Prostate gland (tissue), 2 donors: ENCODE measurements at regions not wholly inside any gene's neighbourhood (a gene's known extent, or its start where the extent isn't known, plus 50 kb on each side); places are given as distances from the start of the nearest gene placed in this dataset.

Experiments used
- POLR2A ChIP-seq: fragments of 450-650 bp; IDR thresholded peaks from one replicate; pipeline ENCODE4 v1.6.1; 2016; ENCODE audit warnings: antibody characterized with exemption, mild to moderate bottlenecking
- POLR2AphosphoS5 ChIP-seq: sonication (generic); formaldehyde crosslinking; IDR thresholded peaks from one replicate; pipeline ENCODE4 v1.6.1; 2017; ENCODE audit warnings: antibody characterized with exemption
- TF ChIP-seq, protein P1 (sequence below), 4 experiments: fragments of 200-600 bp in 2 of 4; fragments of 450-650 bp in 2 of 4; sonication (generic) in 2 of 4; IDR thresholded peaks; 1 replicate in 3 of 4; 2 replicates in 1 of 4; pipeline ENCODE4 v1.5.1; 2016 to 2019; ENCODE audit warnings: antibody characterized with exemption in 4 of 4, mild to moderate bottlenecking in 2 of 4, moderate library complexity in 2 of 4

DNA sequence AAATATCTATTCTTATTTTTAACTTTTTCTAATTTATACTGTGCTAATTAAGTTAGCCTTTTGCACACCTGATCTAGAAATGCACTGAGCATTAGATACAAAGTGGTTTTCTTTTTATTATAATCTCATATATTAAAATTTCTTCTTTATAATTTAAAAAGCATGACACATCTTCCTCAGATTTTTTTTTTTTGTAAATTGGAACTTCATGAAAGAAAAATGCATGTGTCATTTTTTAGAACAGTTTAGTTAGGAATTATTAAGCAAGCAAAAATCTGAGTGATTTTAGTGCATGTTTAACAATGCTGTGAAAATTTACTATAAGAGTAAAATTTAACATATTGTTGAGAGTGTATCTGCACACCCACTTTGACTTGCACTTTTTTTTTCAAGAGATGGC lies 367.9 kb downstream of the TFEC start:
- TF ChIP-seq POLR2A (no peak), POLR2AphosphoS5 (no peak)
- TF ChIP-seq, protein P1, sequence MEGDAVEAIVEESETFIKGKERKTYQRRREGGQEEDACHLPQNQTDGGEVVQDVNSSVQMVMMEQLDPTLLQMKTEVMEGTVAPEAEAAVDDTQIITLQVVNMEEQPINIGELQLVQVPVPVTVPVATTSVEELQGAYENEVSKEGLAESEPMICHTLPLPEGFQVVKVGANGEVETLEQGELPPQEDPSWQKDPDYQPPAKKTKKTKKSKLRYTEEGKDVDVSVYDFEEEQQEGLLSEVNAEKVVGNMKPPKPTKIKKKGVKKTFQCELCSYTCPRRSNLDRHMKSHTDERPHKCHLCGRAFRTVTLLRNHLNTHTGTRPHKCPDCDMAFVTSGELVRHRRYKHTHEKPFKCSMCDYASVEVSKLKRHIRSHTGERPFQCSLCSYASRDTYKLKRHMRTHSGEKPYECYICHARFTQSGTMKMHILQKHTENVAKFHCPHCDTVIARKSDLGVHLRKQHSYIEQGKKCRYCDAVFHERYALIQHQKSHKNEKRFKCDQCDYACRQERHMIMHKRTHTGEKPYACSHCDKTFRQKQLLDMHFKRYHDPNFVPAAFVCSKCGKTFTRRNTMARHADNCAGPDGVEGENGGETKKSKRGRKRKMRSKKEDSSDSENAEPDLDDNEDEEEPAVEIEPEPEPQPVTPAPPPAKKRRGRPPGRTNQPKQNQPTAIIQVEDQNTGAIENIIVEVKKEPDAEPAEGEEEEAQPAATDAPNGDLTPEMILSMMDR (IDR thresholded peaks at IDR 0.05), result no peak
